ENCODE measurements at regions not wholly inside any gene's neighbourhood (a gene's known extent, or its start where the extent isn't known, plus 50 kb on each side); places are given as distances from the start of the nearest gene placed in this dataset.

DNA sequence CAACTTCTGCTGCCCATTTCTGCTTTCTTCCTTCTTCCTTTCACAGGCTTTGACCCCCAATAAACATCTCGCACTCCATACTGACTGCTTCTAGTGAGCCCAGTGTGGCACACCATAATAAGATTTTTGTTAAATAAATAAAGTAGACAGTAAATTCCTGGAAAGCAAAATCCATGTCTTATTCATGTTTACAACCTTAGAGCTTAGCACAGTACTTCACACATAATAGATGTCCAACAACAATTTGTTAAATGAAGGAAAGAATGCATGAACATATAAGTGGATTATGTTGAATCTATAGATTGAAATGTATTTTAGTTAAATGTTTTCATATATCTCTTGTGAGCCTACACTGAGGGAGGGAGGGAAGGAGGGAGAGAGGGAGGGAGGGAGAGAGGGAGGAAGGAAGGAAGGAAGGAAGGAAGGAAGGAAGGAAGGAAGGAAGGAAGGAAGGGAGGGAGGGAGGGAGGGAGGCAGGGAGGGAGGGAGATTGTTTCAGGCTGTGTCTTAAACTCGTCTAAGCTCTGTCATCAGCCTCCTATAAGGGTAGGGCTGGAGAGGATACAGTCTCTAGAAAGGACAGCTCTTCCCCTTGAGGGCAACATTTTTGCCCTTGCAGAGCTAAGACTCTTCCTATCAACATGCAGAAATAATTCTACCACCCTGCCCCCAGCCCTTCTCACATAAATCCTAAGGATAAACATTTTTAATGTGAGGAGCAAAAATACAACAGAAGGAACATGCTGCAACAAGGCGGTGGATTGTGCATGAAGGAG is 168.1 kb downstream of the BARX2 start:
- Histone ChIP-seq H3K4me3 (replicated peaks in 1 of 3; ENCODE audit: insufficient read depth in 1 of 3, low read depth in 1 of 3, low read length in 3 of 3) (no peak overlapping the region), H3K36me3 (ENCODE audit: control insufficient read depth in 2 of 2, extremely low read depth in 1 of 2, insufficient read depth in 2 of 2, low read length in 2 of 2) (no peaks in the 10 kb centered on the region), H3K27me3 (ENCODE audit: control insufficient read depth in 2 of 2, insufficient read depth in 2 of 2, low read length in 2 of 2) (no peaks in the 10 kb centered on the region), H2AFZ (ENCODE audit: low read depth, low read length) (no peak overlapping the region), H3K79me2 (ENCODE audit: control insufficient read depth, insufficient read depth, low read length) (no peaks in the 10 kb centered on the region), H3K9me3 (replicated peaks; ENCODE audit: control insufficient read depth, insufficient read depth, low read length) (no peaks in the 10 kb centered on the region), H3K4me2 (ENCODE audit: insufficient read depth, low read length) (no peak overlapping the region), H4K20me1 (replicated peaks; ENCODE audit: control insufficient read depth, extremely low read depth, insufficient read depth, low read length) (no peaks in the 10 kb centered on the region), H3K4me1 (ENCODE audit: control insufficient read depth, extremely low read depth, insufficient read depth, low read length) (no peaks in the 10 kb centered on the region), H3K27ac (ENCODE audit: insufficient read depth, low read depth, low read length) (no peak overlapping the region), H3K9ac (replicated peaks; ENCODE audit: extremely low read depth, insufficient read depth, low read length) (no peak overlapping the region), H3K9me1 (replicated peaks; ENCODE audit: control insufficient read depth, extremely low read depth, insufficient read depth, low read length) (no peaks in the 10 kb centered on the region)
- POLR2A ChIA-PET = no interaction called here
- intact Hi-C loops (cut with micrococcal nuclease) (no loop called here), dilution Hi-C loops (cut with MboI; ENCODE audit: extremely low pct_ligation_motif_present, low sequenced_read_pairs) (no loop called here)
- no peak for DNase-seq (ENCODE audit: low read depth, low spot score)
- BruUV-seq (replicated peaks) = no TSS peak
- no peak for FAIRE-seq
- CTCF ChIA-PET = no interaction called here
- TF ChIP-seq EZH2 (IDR thresholded peaks at IDR 0.05; ENCODE audit: borderline replicate concordance, low read depth, low read length, severe bottlenecking) (no peak), MAX (IDR thresholded peaks at IDR 0.05; ENCODE audit: insufficient read depth, insufficient read length) (no peak), CTCF (IDR thresholded peaks at IDR 0.05; ENCODE audit: extremely low read depth in 1 of 2, insufficient read depth in 1 of 2, low read depth in 1 of 2, low read length in 2 of 2) (no peak), MYC (IDR thresholded peaks at IDR 0.05; ENCODE audit: low read depth, low read length) (no peak)

- Histone ChIP-seq H3K27ac (ENCODE audit: insufficient read depth, low read depth, low read length) (no peak overlapping the region), H3K4me2 (ENCODE audit: insufficient read depth, low read length) (no peak overlapping the region), H2AFZ (ENCODE audit: low read depth, low read length) (no peak overlapping the region), H3K9me3 (replicated peaks; ENCODE audit: control insufficient read depth, insufficient read depth, low read length) (no peaks in the 10 kb centered on the region), H3K79me2 (ENCODE audit: control insufficient read depth, insufficient read depth, low read length) (no peaks in the 10 kb centered on the region), H3K9ac (replicated peaks; ENCODE audit: extremely low read depth, insufficient read depth, low read length) (no peak overlapping the region), H3K27me3 (ENCODE audit: control insufficient read depth in 2 of 2, insufficient read depth in 2 of 2, low read length in 2 of 2) (no peaks in the 10 kb centered on the region), H3K4me1 (ENCODE audit: control insufficient read depth, extremely low read depth, insufficient read depth, low read length) (no peaks in the 10 kb centered on the region), H4K20me1 (replicated peaks; ENCODE audit: control insufficient read depth, extremely low read depth, insufficient read depth, low read length) (no peaks in the 10 kb centered on the region), H3K36me3 (ENCODE audit: control insufficient read depth in 2 of 2, extremely low read depth in 1 of 2, insufficient read depth in 2 of 2, low read length in 2 of 2) (no peaks in the 10 kb centered on the region), H3K4me3 (replicated peaks in 1 of 3; ENCODE audit: insufficient read depth in 1 of 3, low read depth in 1 of 3, low read length in 3 of 3) (no peak overlapping the region), H3K9me1 (replicated peaks; ENCODE audit: control insufficient read depth, extremely low read depth, insufficient read depth, low read length) (no peaks in the 10 kb centered on the region)
- BruUV-seq (replicated peaks) = no TSS peak
- FAIRE-seq (no peak), DNase-seq (ENCODE audit: low read depth, low spot score) (no peak)
- ChIA-PET CTCF (no interaction called here), POLR2A (no interaction called here)
- intact Hi-C loops (cut with micrococcal nuclease) = no loop called here
- TF ChIP-seq FOS (IDR thresholded peaks at IDR 0.05; ENCODE audit: borderline replicate concordance, insufficient read depth, low read length) = no peak
- no peak for TF ChIP-seq MAX (IDR thresholded peaks at IDR 0.05; ENCODE audit: insufficient read depth, insufficient read length)
- TF ChIP-seq CTCF (IDR thresholded peaks at IDR 0.05; ENCODE audit: extremely low read depth in 1 of 2, insufficient read depth in 1 of 2, low read depth in 1 of 2, low read length in 2 of 2) = no peak
- TF ChIP-seq GATA2 (IDR thresholded peaks at IDR 0.05; ENCODE audit: insufficient read depth, insufficient read length, low read depth, low read length) = no peak
- no peak for TF ChIP-seq POLR2AphosphoS5 (IDR thresholded peaks at IDR 0.05; ENCODE audit: insufficient read depth, low read depth, low read length)
- TF ChIP-seq EZH2 (IDR thresholded peaks at IDR 0.05; ENCODE audit: borderline replicate concordance, low read depth, low read length, severe bottlenecking) = no peak
- TF ChIP-seq JUN (IDR thresholded peaks at IDR 0.05; ENCODE audit: borderline replicate concordance, insufficient read depth, insufficient read length, low read depth) = no peak
- no peak for TF ChIP-seq POLR2A (IDR thresholded peaks at IDR 0.05; ENCODE audit: low read depth, low read length)
- TF ChIP-seq MYC (IDR thresholded peaks at IDR 0.05; ENCODE audit: low read depth, low read length) = no peak
- dilution Hi-C loops (cut with MboI; ENCODE audit: extremely low pct_ligation_motif_present, low sequenced_read_pairs) = no loop called here
Measured at GRCh38 chr11:129544691-129545090, 169.0 kb downstream of the BARX2 start.

All from endothelial cell of umbilical vein (primary cell).